Kidney epithelial cell (primary cell): ENCODE measurements at regions not wholly inside any gene's neighbourhood (a gene's known extent, or its start where the extent isn't known, plus 50 kb on each side); places are given as distances from the start of the nearest gene placed in this dataset.

Experiments
- DNase-seq: peaks from one replicate; pipeline ENCODE4 v3.0.0-alpha.2; 2010; ENCODE audit warnings: low read depth
- H3K27me3 ChIP-seq: 2 replicates; pipeline ENCODE4 v1.6.0; 2011; ENCODE audit warnings: low read length; ENCODE audit not compliant: control insufficient read depth, insufficient read depth
- H3K36me3 ChIP-seq: 2 replicates; pipeline ENCODE4 v1.5.1; 2011; ENCODE audit warnings: low read length; ENCODE audit not compliant: control insufficient read depth, insufficient read depth
- H3K4me3 ChIP-seq: 2 replicates; pipeline ENCODE4 v1.5.1; 2011; ENCODE audit warnings: low read depth, mild to moderate bottlenecking, control low read depth, low read length
- TF ChIP-seq, protein P1 (sequence below): IDR thresholded peaks from 2 replicates; pipeline ENCODE4 v1.5.1; 2011; ENCODE audit warnings: mild to moderate bottlenecking, moderate library complexity, low read length, control low read depth, inconsistent platforms; ENCODE audit not compliant: insufficient read depth, poor library complexity, severe bottlenecking

DNA sequence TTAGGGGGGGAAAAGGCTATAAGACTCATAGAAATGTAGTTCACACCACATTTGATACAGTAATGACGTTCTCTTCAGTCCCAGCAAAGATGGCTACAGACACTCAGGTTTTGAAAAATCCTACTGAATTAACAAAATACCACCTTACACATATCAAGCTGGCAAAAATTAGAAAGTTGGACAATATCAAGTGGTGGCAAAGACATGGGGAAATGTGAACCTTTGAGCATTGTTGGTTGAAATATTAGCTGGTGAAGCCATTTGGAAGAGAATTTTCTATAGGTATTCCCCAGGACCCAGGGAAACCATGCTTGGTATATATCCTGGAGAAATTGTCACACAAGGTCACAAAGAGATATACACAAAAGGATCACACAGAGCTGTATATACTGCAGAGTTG lies 163.0 kb downstream of the ADSS2 start:
- TF ChIP-seq, protein P1, sequence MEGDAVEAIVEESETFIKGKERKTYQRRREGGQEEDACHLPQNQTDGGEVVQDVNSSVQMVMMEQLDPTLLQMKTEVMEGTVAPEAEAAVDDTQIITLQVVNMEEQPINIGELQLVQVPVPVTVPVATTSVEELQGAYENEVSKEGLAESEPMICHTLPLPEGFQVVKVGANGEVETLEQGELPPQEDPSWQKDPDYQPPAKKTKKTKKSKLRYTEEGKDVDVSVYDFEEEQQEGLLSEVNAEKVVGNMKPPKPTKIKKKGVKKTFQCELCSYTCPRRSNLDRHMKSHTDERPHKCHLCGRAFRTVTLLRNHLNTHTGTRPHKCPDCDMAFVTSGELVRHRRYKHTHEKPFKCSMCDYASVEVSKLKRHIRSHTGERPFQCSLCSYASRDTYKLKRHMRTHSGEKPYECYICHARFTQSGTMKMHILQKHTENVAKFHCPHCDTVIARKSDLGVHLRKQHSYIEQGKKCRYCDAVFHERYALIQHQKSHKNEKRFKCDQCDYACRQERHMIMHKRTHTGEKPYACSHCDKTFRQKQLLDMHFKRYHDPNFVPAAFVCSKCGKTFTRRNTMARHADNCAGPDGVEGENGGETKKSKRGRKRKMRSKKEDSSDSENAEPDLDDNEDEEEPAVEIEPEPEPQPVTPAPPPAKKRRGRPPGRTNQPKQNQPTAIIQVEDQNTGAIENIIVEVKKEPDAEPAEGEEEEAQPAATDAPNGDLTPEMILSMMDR, result no peak
- Histone ChIP-seq H3K27me3 (no peaks in the 10 kb centered on the region), H3K4me3 (no peak overlapping the region), H3K36me3 (no peaks in the 10 kb centered on the region)
- no peak for DNase-seq

DNA sequence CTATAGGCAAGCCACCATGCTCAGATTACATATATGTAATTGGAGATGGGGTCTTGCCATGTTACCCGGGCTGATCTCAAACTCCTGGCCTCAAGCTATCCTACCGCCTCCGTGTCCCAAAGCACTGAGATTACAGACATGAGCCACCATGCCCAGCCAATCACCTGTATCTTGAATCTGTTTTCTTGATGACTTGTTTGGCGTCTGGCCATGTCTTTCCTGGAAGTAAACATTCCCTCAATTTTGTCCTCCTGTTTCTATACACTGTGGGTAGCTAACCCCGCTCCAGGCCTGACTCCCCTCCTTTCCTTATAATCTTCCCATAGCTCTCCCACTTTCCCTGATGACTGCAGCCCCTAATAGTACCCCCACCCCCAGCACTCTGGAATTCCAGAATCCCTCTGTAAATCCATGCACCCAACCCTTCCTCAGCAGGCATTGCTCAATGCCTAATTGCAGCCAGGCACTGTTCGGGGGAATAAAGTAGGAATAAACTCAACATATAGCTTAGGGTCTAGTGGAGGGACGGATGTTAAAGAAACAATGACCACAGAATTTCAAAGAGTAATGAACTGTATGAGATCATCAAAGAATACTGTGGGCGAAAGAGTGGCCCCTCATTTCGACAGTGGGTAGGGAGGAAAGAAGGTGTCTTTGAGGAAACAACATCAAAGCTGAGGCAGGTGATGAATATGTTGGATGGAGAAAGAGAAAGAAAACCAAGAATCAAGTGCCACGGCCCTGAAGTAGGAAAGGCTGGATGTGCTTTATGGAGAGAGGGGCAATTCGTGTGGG lies 161.5 kb downstream of the ADSS2 start:
- Histone ChIP-seq H3K4me3 (no peak overlapping the region), H3K27me3 (no peaks in the 10 kb centered on the region), H3K36me3 (no peaks in the 10 kb centered on the region)
- no peak for DNase-seq
- TF ChIP-seq, protein P1, result no peak

DNA sequence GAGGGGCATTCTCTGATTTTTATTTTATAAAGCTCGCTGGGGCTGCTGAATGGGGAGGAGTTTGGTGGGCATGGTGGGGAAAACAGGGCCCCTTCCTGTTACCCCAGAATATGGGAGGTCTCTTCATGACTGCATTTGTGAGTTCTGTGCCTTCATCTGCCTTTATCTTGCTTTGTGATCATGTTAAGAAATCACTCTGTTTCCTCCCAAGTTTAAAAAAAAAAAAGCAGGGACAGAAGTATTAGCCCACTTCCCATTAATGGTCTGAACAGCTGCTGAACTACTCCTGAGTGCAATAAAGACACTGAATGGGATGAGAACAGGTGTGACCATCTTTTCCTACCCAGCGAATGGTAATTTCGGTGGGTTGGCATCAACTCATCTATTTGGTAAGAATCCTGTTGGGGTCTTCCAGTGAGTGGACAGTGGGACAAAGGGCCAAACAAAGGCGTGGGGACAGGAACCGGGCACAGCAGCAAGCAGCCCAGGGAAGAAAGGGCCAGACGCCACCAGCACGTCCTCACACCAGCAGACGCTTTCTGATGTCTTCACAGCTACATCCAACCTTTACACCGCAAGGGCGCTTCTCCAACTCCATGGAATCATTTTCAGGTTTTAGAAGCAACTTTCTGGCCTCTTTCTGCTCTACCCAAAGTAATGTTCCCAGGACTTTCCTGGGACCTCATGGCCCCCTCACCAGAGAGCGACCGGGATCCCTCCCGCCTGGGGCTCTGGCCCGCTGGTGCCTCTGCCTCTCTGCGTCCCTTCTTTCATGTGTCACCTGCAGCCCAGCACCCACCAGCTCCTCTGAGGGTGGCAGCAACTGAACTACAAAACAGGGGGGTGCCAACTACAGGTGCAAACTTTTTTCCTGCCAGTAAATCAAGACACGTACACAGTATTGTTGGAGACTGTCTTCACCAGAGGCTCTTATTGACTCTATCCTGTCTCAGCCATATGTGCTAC lies 160.2 kb downstream of the ADSS2 start:
- TF ChIP-seq, protein P1, result no peak
- Histone ChIP-seq H3K27me3 (no peaks in the 10 kb centered on the region), H3K36me3 (no peaks in the 10 kb centered on the region), H3K4me3 (no peak overlapping the region)
- DNase-seq, result no peak

DNA sequence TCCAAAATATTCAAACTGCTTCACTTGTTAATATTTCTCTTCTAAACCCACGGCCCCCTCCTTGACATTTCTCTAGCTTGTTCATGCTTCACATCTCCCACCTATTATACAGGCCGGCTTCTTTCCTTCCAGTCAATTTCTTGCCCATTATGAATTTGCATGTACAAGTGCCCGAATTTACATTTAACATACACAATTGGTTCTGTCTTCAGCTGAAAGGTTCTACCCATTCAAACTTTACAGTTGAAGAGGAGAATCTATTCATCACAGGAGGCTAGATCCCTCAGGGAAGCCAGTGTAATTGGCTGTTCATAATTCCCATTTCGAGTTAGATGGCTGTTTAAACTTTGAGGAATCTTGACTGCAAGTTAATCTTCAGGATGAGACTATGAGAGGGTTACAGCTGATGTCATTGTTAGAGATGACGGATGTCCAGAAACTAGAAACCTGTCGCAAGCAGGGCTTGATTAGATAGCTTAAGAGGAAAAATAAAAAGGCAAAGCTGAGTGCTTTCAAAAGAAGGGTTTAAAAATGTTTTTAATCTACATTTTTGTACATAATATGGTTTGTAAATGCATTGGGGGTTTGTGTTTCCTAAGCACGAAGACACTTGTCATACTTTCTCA lies 157.0 kb downstream of the ADSS2 start:
- no peak overlapping the region for H3K4me3 ChIP-seq
- no peaks in the 10 kb centered on the region for H3K27me3 ChIP-seq
- no peaks in the 10 kb centered on the region for H3K36me3 ChIP-seq
- DNase-seq, result no peak
- TF ChIP-seq, protein P1, result no peak

- TF ChIP-seq, protein P1, result no peak
- no peak for DNase-seq
- Histone ChIP-seq H3K27me3 (no peaks in the 10 kb centered on the region), H3K4me3 (no peak overlapping the region), H3K36me3 (no peaks in the 10 kb centered on the region)
Measured at GRCh38 chr1:244296003-244296402, 155.7 kb downstream of the ADSS2 start.
